Stimulated activated naive CD8-positive, alpha-beta T cell treated with anti-CD3 and anti-CD28 coated beads, Interleukin-15, amount 100 ng/mL, for 72 hours (primary cell): ENCODE measurements at regions not wholly inside any gene's neighbourhood (a gene's known extent, or its start where the extent isn't known, plus 50 kb on each side); places are given as distances from the start of the nearest gene placed in this dataset.
A peak's percentile ranks its signal among the peaks of the same experiment; 100 is the strongest.

Experiments used
- ATAC-seq: fragments of 150-1000 bp; cut with Tn5 transposase; 2 replicates; pipeline ENCODE4 v1.10.0; 2021; ENCODE audit warnings: mild to moderate bottlenecking, moderate library complexity
- DNase-seq, 2 donors: peaks; one replicate each; pipeline ENCODE4 v3.0.0; 2021 to 2022
- H3K27ac Mint-ChIP-seq, 2 donors: one replicate each; pipeline ENCODE4 v1.8.0; 2022; ENCODE audit warnings: mild to moderate bottlenecking in 2 of 2, mixed read lengths in 2 of 2, moderate library complexity in 2 of 2
- H3K27me3 Mint-ChIP-seq: one replicate; pipeline ENCODE4 v1.8.0; 2022; ENCODE audit warnings: mixed read lengths
- H3K4me1 Mint-ChIP-seq: one replicate; pipeline ENCODE4 v1.8.0; 2022; ENCODE audit warnings: mild to moderate bottlenecking, mixed read lengths
- H3K4me3 Mint-ChIP-seq, 2 donors: one replicate each; pipeline ENCODE4 v1.8.0; 2022; ENCODE audit warnings: mild to moderate bottlenecking in 2 of 2, mixed read lengths in 2 of 2, moderate library complexity in 1 of 2
- H3K9me3 Mint-ChIP-seq, 2 donors: one replicate each; pipeline ENCODE4 v1.8.0; 2022; ENCODE audit warnings: mixed read lengths in 2 of 2

DNA sequence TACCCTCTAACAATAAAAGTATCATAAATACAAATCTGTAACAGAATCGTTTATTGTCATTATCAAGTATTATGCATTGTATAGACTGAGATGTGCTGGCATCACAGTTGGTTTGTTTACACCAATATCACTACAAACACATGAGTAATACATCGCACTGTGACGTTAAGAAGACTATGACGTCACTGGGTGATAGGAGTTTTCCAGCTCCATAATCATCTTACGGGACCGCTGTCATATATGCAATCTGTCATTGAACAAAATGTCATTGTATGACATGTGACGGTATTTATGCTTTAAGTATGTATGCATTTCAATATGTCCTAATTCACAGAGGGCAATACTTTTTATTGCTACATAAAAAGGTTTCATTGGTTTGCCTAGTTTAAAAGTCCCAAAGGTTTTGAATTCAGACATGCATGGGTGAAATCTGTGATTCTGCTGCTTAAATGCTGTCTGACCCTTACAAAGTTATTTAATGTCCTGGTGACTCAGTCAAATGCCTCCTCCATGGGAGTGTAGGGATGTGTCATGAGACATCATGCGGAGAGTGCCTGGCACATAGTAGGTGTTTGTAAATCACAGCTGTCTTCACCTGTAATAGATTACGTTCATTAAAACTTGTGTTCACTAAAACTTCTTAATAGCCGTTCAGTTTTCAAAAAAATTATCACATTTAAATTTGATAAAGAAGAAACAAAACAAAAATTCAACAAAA lies 160.7 kb upstream of the PDE10A start:
- Mint-ChIP-seq H3K27me3 (peaks cover 37% of the 10 kb centered on the region), H3K4me1 (peaks cover 5% of the 10 kb centered on the region), H3K27ac (no peak overlapping the region), H3K4me3 (no peak overlapping the region), H3K9me3 (no peaks in the 10 kb centered on the region)
- DNase-seq: no peak
- ATAC-seq: no peak

DNA sequence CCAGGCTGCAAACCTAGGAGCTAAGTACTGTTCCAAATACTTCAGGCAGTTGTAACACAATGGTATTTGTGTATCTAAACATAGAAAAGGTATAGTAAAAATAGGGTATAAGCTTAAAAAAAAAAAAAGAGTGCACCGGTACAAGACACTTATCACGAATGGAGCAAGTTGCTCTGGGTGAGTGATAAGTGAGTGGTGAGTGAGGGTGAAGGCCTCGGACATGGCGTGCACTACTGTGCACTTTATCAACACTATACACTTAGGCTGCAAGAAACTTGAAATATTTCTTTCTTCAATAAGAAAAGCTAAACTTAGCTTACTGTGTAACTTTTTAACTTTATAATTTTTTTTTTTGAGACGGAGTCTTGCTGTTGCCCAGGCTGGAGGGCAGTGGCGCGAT lies 159.5 kb upstream of the PDE10A start:
- ATAC-seq (no peak), DNase-seq (no peak)
- Mint-ChIP-seq H3K4me3 (no peak overlapping the region), H3K4me1 (peaks cover 5% of the 10 kb centered on the region), H3K27ac (no peak overlapping the region), H3K27me3 (peaks cover 47% of the 10 kb centered on the region), H3K9me3 (no peaks in the 10 kb centered on the region)

DNA sequence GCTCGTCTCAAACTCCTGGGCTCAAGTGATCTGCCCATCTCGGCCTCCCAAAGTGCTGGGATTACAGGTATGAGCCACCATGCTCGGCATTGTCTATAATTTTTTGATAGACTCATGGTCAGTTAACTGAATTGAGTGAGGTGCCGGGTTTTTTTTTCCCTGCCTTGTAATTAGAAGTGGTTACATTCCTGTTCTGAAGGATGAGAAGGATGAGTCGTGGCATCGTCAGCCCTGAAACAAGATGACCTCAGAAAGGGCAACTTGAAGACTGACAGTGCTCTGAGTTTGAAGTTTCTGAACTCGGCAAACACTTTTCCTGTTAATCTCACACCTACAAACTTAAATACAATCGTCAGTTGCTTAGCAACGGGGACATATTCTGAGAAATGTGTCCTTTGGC lies 158.7 kb upstream of the PDE10A start:
- H3K4me1 Mint-ChIP-seq: peaks cover 5% of the 10 kb centered on the region
- no peak overlapping the region for H3K27ac Mint-ChIP-seq
- H3K4me3 Mint-ChIP-seq: no peak overlapping the region
- no peak for DNase-seq
- no peaks in the 10 kb centered on the region for H3K9me3 Mint-ChIP-seq
- H3K27me3 Mint-ChIP-seq: peaks cover 52% of the 10 kb centered on the region
- no peak for ATAC-seq

DNA sequence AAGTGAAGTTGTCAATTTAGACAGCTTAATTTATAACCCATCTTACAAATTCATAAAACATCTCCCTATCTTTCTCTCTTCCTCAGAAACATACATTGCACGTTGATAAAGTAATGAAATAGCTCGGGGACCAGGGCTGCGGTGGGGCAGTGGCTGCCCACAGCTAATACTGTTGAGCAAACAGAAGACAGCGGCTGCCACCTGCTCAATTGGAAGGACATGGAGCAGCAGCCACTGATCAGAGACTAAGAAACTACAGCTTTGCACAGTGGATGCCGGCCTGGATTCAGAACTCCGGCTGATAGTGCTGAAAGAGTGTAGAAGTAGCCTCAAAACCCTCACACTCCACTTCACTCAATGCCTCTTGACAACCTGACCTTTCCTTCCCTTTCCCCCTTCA lies 157.9 kb upstream of the PDE10A start:
- Mint-ChIP-seq H3K27ac (no peak overlapping the region), H3K4me1 (peaks cover 5% of the 10 kb centered on the region), H3K4me3 (no peak overlapping the region), H3K27me3 (peaks cover 53% of the 10 kb centered on the region), H3K9me3 (no peaks in the 10 kb centered on the region)
- ATAC-seq (no peak), DNase-seq (no peak)

DNA sequence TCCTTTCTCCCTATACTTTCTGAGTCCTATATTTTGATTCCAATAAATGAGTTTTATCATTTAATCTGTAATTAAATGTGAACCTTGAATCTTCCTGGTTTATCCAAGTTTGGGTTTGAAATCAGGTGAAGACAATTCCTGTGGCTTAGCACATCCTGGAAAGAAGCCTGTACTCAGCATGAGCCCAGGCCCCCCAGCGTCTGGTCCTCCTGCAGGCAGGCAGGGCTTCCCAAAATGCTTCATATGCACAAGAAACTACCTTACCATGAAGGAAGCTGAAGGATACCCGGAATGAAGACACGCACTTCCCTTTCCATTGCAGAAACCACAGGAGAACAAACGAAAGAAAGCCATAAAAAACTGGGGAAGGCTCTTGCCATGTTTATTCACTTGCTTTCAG lies 157.4 kb upstream of the PDE10A start:
- no peak for ATAC-seq
- H3K9me3 Mint-ChIP-seq: no peaks in the 10 kb centered on the region
- no peak overlapping the region for H3K27ac Mint-ChIP-seq
- H3K27me3 Mint-ChIP-seq: peaks cover 55% of the 10 kb centered on the region
- DNase-seq: no peak
- no peak overlapping the region for H3K4me3 Mint-ChIP-seq
- H3K4me1 Mint-ChIP-seq: peaks cover 5% of the 10 kb centered on the region

DNA sequence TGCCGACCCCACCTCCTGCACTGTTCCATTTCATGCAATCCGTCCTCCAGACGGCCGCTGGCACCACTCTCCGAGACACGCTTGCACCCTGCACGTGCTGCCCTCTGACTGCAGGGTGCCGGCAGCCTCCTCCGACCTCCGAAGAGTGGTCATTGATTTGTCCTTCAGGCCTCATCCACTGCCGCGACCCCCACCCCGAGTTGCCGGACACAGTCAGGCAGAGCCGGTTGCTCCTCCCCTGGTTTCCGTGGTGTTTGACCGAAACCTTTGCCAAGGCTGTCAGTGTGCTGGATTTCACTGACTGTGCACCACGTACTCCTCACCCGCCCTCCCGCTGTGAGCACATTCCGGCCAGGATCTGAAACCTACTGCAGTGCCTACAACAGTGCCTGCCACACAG lies 156.4 kb upstream of the PDE10A start:
- no peak overlapping the region for H3K4me3 Mint-ChIP-seq
- peaks cover 62% of the 10 kb centered on the region for H3K27me3 Mint-ChIP-seq
- no peak for ATAC-seq

DNA sequence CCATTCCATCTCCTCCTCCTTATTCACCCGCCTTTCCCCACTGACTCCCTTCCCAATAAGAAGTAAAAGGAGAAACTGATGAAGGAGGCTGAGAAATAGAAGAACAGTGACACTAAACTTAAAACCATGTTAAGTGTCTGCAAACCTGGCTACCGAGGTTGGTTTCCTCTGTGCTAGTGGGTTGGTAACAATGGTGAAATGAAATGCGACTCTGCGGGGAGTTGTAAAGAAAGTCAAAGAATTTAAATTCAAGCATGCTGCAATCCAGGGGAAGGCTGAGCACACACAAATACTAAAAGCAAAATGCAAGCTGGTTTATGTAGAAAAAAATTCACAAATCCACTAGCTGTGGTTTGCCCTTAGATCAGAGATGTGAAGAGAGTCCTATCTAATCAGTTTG lies 155.2 kb upstream of the PDE10A start:
- Mint-ChIP-seq H3K4me1 (peaks cover 5% of the 10 kb centered on the region), H3K27ac (no peak overlapping the region), H3K27me3 (peaks cover 71% of the 10 kb centered on the region), H3K4me3 (no peak overlapping the region), H3K9me3 (no peaks in the 10 kb centered on the region)
- DNase-seq (no peak), ATAC-seq (no peak)

More for the DNA sequence above, 156.4 kb upstream of the PDE10A start:
- H3K4me1 Mint-ChIP-seq: peaks cover 5% of the 10 kb centered on the region
- H3K9me3 Mint-ChIP-seq: no peaks in the 10 kb centered on the region
- DNase-seq: no peak
- no peak overlapping the region for H3K27ac Mint-ChIP-seq

DNA sequence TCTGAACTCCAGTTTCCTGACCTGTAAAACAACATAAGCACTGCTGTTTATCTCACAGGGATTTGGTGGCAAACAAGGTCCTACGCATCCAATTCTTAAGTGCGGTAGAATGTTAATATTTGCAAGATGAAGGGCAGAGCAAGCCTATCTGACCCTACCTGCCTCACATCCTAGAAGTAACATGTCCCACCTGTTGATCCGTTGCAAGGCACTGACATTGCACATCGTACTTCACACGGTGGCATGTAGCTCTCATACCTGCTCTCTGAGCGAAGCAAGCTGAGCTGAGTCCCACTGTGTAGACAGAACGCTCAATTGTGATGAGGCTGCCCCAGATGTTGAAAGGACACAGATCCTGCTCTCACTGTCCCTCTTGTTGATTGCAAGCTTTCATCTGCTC lies 154.7 kb upstream of the PDE10A start:
- no peak overlapping the region for H3K27ac Mint-ChIP-seq

DNA sequence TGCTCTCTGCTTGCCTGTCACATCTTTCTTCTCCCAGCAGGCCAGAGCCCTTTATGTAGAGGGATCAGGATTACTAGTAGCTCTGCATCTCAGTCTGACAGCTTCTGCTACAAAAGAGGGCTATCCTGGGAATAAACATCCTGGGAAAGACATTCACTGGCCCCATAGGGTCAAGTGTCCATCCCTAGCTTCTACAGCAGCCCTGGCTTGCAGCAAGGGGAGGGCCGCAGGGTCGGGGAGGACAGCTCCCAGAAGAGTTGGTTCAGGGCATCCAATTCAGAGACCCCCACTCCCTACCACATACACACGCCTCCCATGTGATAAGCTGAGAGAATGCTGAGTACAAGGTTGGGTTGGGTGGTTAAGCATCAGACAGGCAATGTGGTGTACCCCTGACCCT lies 154.1 kb upstream of the PDE10A start:
- DNase-seq (no peak), ATAC-seq (no peak)
- H3K4me3 Mint-ChIP-seq: no peak overlapping the region
- H3K27me3 Mint-ChIP-seq: peaks cover 75% of the 10 kb centered on the region
- H3K27ac Mint-ChIP-seq: no peak overlapping the region
- H3K9me3 Mint-ChIP-seq: no peaks in the 10 kb centered on the region
- H3K4me1 Mint-ChIP-seq: peaks cover 5% of the 10 kb centered on the region

More for the DNA sequence above, 154.7 kb upstream of the PDE10A start:
- peaks cover 75% of the 10 kb centered on the region for H3K27me3 Mint-ChIP-seq
- no peak for ATAC-seq
- H3K4me1 Mint-ChIP-seq: peaks cover 5% of the 10 kb centered on the region
- H3K9me3 Mint-ChIP-seq: no peaks in the 10 kb centered on the region
- DNase-seq: no peak
- H3K4me3 Mint-ChIP-seq: no peak overlapping the region

DNA sequence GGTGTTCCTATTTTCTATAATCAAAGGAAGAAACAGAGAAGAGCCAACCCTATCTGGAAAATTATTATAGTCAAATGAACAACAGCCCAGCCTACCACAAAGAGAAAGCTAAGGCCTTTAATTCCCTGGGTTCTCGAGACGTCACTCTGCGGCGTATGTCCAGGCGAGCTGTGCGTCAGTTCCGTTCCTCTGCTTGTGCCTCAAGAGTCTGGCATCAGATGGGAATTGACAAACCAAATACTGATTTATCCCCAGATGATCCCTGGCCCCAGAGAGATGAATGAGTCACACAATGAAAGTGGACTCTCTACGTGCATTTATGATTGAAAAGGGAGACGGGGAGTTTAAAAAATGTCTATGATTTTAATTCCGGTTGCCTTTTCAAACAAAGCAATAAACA lies 151.6 kb upstream of the PDE10A start:
- ATAC-seq (no peak), DNase-seq (no peak)
- Mint-ChIP-seq H3K9me3 (peaks cover 0 to 9% of the 10 kb centered on the region in 2 donors), H3K4me3 (no peak overlapping the region), H3K4me1 (peaks cover 5% of the 10 kb centered on the region), H3K27me3 (peaks cover 58% of the 10 kb centered on the region), H3K27ac (no peak overlapping the region)

DNA sequence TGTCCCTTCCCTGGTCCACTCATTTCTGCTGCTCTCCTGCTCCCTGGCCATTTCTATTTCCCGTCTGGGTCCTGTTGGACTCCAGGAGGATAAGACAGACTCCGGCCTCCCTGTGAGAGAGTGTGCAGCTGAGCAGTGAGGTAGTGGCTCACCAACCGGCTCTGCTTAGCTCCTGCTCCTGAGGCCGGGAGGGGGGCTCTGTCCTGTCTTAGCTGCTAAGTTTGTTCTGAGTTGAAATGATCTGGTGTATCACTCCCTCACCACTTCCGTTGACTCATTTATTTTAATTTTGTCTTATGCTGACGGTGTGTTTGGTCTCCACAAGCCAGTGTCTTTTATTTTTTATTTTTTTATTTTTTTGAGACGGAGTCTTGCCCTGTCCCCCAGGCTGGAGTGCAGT lies 148.5 kb upstream of the PDE10A start:
- DNase-seq: no peak
- no peak overlapping the region for H3K4me3 Mint-ChIP-seq
- H3K4me1 Mint-ChIP-seq: no peaks in the 10 kb centered on the region
- H3K9me3 Mint-ChIP-seq: peaks cover 0 to 16% of the 10 kb centered on the region in 2 donors
- no peak for ATAC-seq
- no peak overlapping the region for H3K27ac Mint-ChIP-seq
- H3K27me3 Mint-ChIP-seq: peaks cover 41% of the 10 kb centered on the region

DNA sequence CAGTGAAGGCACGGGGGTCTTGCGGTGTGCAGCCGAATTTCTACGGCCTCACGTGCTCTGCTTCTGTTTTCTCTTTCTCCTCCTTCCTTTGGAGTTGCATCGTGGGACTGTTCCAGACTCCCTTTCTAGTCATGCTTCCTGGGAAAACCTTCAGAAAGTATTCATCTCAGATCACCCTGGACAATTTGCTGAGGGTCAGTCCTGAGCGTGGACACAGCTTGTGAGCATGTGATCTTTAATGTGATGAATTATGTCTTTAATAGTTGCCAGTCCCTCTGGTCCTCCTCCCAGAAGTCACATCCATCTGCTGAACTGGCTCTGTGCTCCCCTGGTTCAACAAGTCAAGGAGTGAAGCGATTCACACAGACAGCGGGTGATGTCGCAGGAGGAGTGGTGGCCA lies 145.0 kb upstream of the PDE10A start:
- ATAC-seq (no peak), DNase-seq (no peak)
- H3K27me3 Mint-ChIP-seq: peaks cover 42% of the 10 kb centered on the region

DNA sequence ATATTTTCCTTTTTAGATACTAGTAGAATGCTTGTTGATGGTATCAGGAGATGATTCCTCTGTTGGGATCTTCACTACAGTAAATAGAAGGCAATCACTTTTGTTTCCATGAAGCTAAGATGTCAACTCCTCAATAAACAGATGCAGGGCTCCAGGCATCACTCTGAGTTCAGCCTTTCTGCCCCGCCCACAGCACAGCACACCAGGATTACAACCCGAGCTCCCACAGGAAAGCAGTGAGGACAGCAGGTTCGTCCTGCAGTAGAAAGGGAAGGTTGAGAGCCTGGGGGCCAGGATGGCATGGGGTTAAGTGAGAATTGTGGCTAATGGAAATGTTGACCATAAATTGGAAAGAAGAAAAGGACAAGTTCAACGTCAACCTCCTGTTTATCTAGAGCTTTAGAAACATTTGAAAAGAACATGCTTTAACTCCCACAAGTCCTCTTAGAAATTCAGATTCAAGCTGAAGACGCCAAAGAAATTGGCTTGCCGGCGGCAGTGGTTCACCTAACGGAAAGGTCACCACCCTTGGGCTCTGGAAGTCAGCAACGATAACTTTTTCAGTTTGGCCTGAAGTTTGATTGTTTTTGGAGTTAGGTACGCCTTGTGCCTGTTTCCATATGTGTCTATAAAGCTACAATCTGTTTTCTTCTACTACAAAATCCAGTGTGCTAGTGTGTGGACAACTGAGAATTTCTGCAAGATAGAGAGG lies 144.4 kb upstream of the PDE10A start:
- Mint-ChIP-seq H3K4me3 (no peak overlapping the region), H3K9me3 (peaks cover 0 to 23% of the 10 kb centered on the region in 2 donors), H3K27me3 (peaks cover 39% of the 10 kb centered on the region), H3K27ac (peak overlapping the region in 1 of 2 donors; percentile 29), H3K4me1 (peaks cover 7% of the 10 kb centered on the region)
- no peak for DNase-seq
- no peak for ATAC-seq

More for the DNA sequence above, 145.0 kb upstream of the PDE10A start:
- Mint-ChIP-seq H3K9me3 (peaks cover 0 to 23% of the 10 kb centered on the region in 2 donors), H3K4me1 (peaks cover 7% of the 10 kb centered on the region), H3K27ac (no peak overlapping the region), H3K4me3 (no peak overlapping the region)

DNA sequence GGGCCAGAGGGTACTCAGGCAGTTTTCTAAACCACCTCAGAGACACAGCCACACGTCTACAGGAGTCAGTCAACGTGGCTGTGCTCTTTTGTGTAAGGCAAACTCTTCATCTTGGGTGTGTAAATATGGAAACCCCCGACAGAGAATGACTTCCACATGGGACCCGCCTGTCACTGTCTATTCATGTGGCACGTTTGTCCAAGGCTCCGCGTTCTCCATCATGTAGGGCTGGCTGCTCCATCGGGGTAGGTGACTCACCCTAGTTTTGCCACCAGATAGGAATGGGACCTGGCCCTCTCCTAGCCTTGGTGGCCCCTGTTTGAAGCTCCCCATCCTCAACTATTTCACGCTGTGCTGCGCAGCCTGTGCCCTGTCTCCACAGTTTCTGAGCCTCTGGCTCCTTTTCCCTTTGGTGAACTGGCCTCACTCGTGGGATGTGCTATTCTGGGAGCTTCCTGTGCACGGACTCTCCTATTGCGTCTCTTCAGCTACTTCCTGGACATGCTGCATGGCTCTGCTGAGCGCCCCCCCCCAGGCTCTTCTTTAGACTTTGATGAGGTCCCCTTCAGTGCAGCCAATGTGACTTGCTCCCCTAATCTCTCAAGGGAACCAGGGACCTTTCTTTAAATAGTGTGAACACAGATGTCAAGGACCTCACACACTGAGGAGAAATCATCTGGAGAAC lies 143.2 kb upstream of the PDE10A start:
- H3K27me3 Mint-ChIP-seq: peaks cover 39% of the 10 kb centered on the region
- H3K4me3 Mint-ChIP-seq: no peak overlapping the region
- H3K9me3 Mint-ChIP-seq: peaks cover 0 to 23% of the 10 kb centered on the region in 2 donors
- H3K27ac Mint-ChIP-seq: no peak overlapping the region
- DNase-seq (no peak), ATAC-seq (no peak)
- peaks cover 7% of the 10 kb centered on the region for H3K4me1 Mint-ChIP-seq

DNA sequence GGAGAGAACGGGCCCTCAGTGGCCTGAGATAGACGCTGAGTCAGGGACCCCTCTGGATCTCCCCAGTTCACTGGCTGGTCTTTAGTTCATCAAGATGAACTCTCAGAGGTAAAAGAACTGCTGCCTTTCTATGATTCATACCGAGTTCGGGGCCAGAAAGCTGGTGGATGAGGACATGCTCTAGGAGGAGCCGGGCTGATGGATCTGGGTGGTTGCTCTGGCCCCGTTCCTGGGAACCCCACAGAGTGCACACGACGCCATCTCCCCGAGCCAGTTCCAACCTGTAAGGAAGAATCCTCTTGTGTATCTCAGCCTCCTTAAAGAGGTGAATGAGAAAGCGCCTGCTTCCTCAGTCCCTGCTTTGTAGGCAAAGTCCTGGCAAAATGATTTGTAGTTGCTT lies 142.6 kb upstream of the PDE10A start:
- no peak overlapping the region for H3K4me3 Mint-ChIP-seq
- H3K9me3 Mint-ChIP-seq: peaks cover 0 to 21% of the 10 kb centered on the region in 2 donors
- H3K27ac Mint-ChIP-seq: no peak overlapping the region
- peaks cover 39% of the 10 kb centered on the region for H3K27me3 Mint-ChIP-seq
- H3K4me1 Mint-ChIP-seq: peaks cover 7% of the 10 kb centered on the region
- ATAC-seq: no peak
- no peak for DNase-seq

DNA sequence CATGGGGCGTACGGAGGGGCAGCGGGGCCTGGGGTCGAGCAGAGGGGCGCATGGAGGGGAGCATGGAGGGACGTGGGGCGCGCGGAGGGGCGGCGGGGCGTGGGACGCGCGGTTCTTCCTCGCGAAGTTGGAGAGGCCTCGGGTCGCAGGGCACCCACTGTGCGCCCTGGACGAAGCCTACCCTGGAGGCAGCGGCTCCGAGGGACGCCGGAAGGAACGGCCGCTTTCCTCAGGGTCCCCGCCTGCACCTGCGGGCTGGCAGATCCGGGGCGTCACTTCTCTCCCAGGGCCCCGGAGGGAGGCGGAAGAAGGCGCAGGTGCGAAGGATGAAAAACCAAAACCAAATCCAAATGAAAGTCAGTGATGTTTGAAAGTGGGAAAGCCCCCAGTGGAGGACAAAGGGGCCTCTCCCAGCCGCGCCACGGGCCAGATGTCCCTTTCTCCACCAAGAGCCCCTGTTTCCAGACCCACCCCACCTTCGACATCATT lies 142.1 kb upstream of the PDE10A start:
- Mint-ChIP-seq H3K4me3 (no peak overlapping the region), H3K9me3 (peaks cover 0 to 16% of the 10 kb centered on the region in 2 donors), H3K4me1 (peaks cover 7% of the 10 kb centered on the region), H3K27ac (no peak overlapping the region), H3K27me3 (peaks cover 39% of the 10 kb centered on the region)
- ATAC-seq (peak; percentile 46), DNase-seq (no peak)
